ENCODE measurements at regions not wholly inside any gene's neighbourhood (a gene's known extent, or its start where the extent isn't known, plus 50 kb on each side); places are given as distances from the start of the nearest gene placed in this dataset.

DNA sequence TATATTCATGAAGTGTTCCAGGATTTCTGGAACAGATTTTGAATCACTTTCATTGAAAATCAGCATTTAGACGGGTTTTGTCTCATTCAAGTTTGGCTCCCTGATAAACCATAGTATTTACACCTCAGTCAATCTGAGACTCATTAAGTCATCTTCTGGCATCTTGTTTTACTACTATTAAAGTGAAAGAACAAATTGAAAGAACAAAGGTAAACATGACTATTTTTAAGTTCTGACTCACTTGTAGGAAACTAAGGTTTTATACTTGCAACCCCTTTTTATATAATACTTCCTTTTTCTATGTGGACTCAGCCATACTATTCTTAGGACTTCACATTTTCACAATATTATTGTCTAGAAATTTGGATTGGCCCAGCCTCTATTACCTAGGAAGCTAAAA lies 854.4 kb downstream of the SQOR start:
- Histone ChIP-seq H3K79me2 (ENCODE audit: insufficient read depth, low read length) (no peaks in the 10 kb centered on the region), H3K36me3 (ENCODE audit: control insufficient read depth in 1 of 2, insufficient read depth in 2 of 2, low read length in 2 of 2) (no peaks in the 10 kb centered on the region), H2AFZ (ENCODE audit: low read depth, low read length, poor library complexity, severe bottlenecking) (no peak overlapping the region), H3K27ac (ENCODE audit: low read depth, low read length) (no peak overlapping the region), H3K4me1 (ENCODE audit: control insufficient read depth in 1 of 2, insufficient read depth in 2 of 2, low read length in 2 of 2) (no peaks in the 10 kb centered on the region), H4K20me1 (ENCODE audit: insufficient read depth) (no peaks in the 10 kb centered on the region), H3K9me2 (ENCODE audit: insufficient read depth) (no peaks in the 10 kb centered on the region), H3K4me3 (replicated peaks in 1 of 2; ENCODE audit: low read depth in 1 of 2, low read length in 2 of 2) (no peak overlapping the region), H3K9ac (ENCODE audit: low read length) (no peak overlapping the region), H3K9me3 (ENCODE audit: control insufficient read depth in 1 of 2, insufficient read depth in 1 of 2, low read depth in 1 of 2, low read length in 2 of 2) (peaks cover 16 to 33% of the 10 kb centered on the region in 2 experiments; a peak in 2 of 4 replicates), H3K27me3 (ENCODE audit: insufficient read depth, low read length) (no peaks in the 10 kb centered on the region), H3K4me2 (ENCODE audit: low read length) (no peak overlapping the region)
- POLR2A ChIA-PET: no interaction called here
- intact Hi-C loops (cut with micrococcal nuclease): no loop called here
- CTCF ChIA-PET: no interaction called here
- ATAC-seq: no peak
- no TSS peak for BruUV-seq (replicated peaks)
- TF ChIP-seq ELF1 (IDR thresholded peaks at IDR 0.05; ENCODE audit: borderline replicate concordance, low read depth) (no peak), SRF (IDR thresholded peaks at IDR 0.05; ENCODE audit: low read depth) (no peak), SP1 (IDR thresholded peaks at IDR 0.05; ENCODE audit: low read depth) (no peak), CBX3 (IDR thresholded peaks at IDR 0.05; ENCODE audit: low read depth) (no peak), EZH2phosphoT487 (IDR thresholded peaks at IDR 0.05; ENCODE audit: borderline replicate concordance) (no peak), EZH2 (IDR thresholded peaks at IDR 0.05) (no peak), TCF7L2 (IDR thresholded peaks at IDR 0.05; ENCODE audit: borderline replicate concordance, extremely low read depth, insufficient read depth, insufficient read length) (no peak), CEBPB (IDR thresholded peaks at IDR 0.05; ENCODE audit: low read depth) (no peak), POLR2AphosphoS5 (IDR thresholded peaks at IDR 0.05; ENCODE audit: low read depth, low read length) (no peak), POLR2A (IDR thresholded peaks at IDR 0.05; ENCODE audit: borderline replicate concordance, extremely low read depth, insufficient read depth, insufficient read length) (no peak)
- TF ChIP-seq, protein P1, sequence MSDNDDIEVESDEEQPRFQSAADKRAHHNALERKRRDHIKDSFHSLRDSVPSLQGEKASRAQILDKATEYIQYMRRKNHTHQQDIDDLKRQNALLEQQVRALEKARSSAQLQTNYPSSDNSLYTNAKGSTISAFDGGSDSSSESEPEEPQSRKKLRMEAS (IDR thresholded peaks at IDR 0.05): no peak
- TF ChIP-seq, protein P2, sequence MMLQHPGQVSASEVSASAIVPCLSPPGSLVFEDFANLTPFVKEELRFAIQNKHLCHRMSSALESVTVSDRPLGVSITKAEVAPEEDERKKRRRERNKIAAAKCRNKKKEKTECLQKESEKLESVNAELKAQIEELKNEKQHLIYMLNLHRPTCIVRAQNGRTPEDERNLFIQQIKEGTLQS (IDR thresholded peaks at IDR 0.05): no peak
- RAD21 ChIA-PET (ENCODE audit: low non-redundant PET in 1 of 2, low total read pairs in 2 of 2, uncharacterized antibody in 2 of 2, unreplicated experiment in 2 of 2): no interaction called here
- DNase-seq (ENCODE audit: low read depth, low spot score): no peak

DNA sequence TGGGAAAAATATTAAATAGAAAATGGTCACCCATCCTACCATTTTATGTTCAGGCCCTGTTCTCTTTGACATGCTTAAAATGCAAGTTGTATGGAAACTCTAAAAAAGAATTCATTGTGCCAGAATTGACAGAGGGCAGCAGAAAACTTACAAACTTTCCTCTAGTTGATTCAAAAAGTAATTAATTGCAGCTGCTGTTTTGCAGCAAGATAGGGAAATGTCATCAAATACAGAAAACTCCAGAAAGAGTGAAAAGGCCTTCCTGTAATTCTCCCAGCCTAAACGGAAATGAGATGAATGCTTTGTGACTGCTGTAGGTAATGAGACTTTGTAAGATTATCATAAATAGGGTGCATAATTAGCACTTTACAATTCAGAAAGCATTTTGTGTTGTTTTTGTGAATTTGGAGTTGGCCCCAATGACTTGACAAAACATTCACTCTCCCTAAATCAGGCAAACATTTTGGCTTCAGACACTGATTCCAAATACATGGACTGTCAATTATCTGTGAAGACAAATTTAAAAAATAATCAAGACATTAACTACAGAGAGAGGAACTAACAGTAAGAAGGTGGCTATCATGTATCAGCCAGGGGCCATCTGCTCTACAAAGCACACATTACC lies 861.8 kb downstream of the SQOR start:
- Histone ChIP-seq H3K9me2 (ENCODE audit: insufficient read depth) (no peaks in the 10 kb centered on the region), H3K4me3 (replicated peaks in 1 of 2; ENCODE audit: low read depth in 1 of 2, low read length in 2 of 2) (no peak overlapping the region), H3K79me2 (ENCODE audit: insufficient read depth, low read length) (no peaks in the 10 kb centered on the region), H3K27me3 (ENCODE audit: insufficient read depth, low read length) (no peaks in the 10 kb centered on the region), H3K4me1 (ENCODE audit: control insufficient read depth in 1 of 2, insufficient read depth in 2 of 2, low read length in 2 of 2) (no peaks in the 10 kb centered on the region), H4K20me1 (ENCODE audit: insufficient read depth) (no peaks in the 10 kb centered on the region), H3K4me2 (ENCODE audit: low read length) (no peak overlapping the region), H3K9ac (ENCODE audit: low read length) (no peak overlapping the region), H3K36me3 (ENCODE audit: control insufficient read depth in 1 of 2, insufficient read depth in 2 of 2, low read length in 2 of 2) (no peaks in the 10 kb centered on the region), H2AFZ (ENCODE audit: low read depth, low read length, poor library complexity, severe bottlenecking) (no peak overlapping the region), H3K27ac (ENCODE audit: low read depth, low read length) (no peak overlapping the region), H3K9me3 (ENCODE audit: control insufficient read depth in 1 of 2, insufficient read depth in 1 of 2, low read depth in 1 of 2, low read length in 2 of 2) (peaks cover 15 to 20% of the 10 kb centered on the region in 2 experiments; a peak in 2 of 4 replicates)
- ATAC-seq (no peak), DNase-seq (ENCODE audit: low read depth, low spot score) (no peak)
- intact Hi-C loops (cut with micrococcal nuclease): no loop called here
- ChIA-PET CTCF (no interaction called here), POLR2A (no interaction called here), RAD21 (ENCODE audit: low non-redundant PET in 1 of 2, low total read pairs in 2 of 2, uncharacterized antibody in 2 of 2, unreplicated experiment in 2 of 2) (no interaction called here)
- BruUV-seq (replicated peaks): no TSS peak
- TF ChIP-seq ZNF274 (IDR thresholded peaks at IDR 0.05; ENCODE audit: low read depth, low read length) (no peak), EZH2phosphoT487 (IDR thresholded peaks at IDR 0.05; ENCODE audit: borderline replicate concordance) (no peak), FOSL1 (IDR thresholded peaks at IDR 0.05; ENCODE audit: low read depth) (no peak), RAD21 (IDR thresholded peaks at IDR 0.05; ENCODE audit: low read depth) (no peak), SP1 (IDR thresholded peaks at IDR 0.05; ENCODE audit: low read depth) (no peak), CEBPB (IDR thresholded peaks at IDR 0.05; ENCODE audit: low read depth) (no peak)
- TF ChIP-seq, protein P3, sequence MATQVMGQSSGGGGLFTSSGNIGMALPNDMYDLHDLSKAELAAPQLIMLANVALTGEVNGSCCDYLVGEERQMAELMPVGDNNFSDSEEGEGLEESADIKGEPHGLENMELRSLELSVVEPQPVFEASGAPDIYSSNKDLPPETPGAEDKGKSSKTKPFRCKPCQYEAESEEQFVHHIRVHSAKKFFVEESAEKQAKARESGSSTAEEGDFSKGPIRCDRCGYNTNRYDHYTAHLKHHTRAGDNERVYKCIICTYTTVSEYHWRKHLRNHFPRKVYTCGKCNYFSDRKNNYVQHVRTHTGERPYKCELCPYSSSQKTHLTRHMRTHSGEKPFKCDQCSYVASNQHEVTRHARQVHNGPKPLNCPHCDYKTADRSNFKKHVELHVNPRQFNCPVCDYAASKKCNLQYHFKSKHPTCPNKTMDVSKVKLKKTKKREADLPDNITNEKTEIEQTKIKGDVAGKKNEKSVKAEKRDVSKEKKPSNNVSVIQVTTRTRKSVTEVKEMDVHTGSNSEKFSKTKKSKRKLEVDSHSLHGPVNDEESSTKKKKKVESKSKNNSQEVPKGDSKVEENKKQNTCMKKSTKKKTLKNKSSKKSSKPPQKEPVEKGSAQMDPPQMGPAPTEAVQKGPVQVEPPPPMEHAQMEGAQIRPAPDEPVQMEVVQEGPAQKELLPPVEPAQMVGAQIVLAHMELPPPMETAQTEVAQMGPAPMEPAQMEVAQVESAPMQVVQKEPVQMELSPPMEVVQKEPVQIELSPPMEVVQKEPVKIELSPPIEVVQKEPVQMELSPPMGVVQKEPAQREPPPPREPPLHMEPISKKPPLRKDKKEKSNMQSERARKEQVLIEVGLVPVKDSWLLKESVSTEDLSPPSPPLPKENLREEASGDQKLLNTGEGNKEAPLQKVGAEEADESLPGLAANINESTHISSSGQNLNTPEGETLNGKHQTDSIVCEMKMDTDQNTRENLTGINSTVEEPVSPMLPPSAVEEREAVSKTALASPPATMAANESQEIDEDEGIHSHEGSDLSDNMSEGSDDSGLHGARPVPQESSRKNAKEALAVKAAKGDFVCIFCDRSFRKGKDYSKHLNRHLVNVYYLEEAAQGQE (IDR thresholded peaks at IDR 0.05; ENCODE audit: low read depth): no peak

Measured in HCT116 (cell line).